ENCODE measurements at regions not wholly inside any gene's neighbourhood (a gene's known extent, or its start where the extent isn't known, plus 50 kb on each side); places are given as distances from the start of the nearest gene placed in this dataset.
"Not testable (repeated sequence)": the region's sequence is repeated elsewhere in the genome, so short reads cannot be mapped to it uniquely, and the experiment has no call there.

GRCh38 chr10:21368022-21368582 is 157.4 kb downstream of the SKIDA1 start:
- Histone ChIP-seq H3K4me1 (ENCODE audit: control insufficient read depth, insufficient read depth, low read length, poor library complexity, severe bottlenecking) (no peaks in the 10 kb centered on the region), H3K36me3 (ENCODE audit: control insufficient read depth, insufficient read depth, low read length) (no peaks in the 10 kb centered on the region), H3K9me3 (ENCODE audit: control insufficient read depth, low read length) (no peaks in the 10 kb centered on the region), H3K27ac (ENCODE audit: insufficient read depth, low read length, poor library complexity, severe bottlenecking) (no peak overlapping the region), H3K27me3 (replicated peaks; ENCODE audit: control insufficient read depth, insufficient read depth, low read length, poor library complexity, severe bottlenecking) (no peaks in the 10 kb centered on the region), H3K4me3 (ENCODE audit: insufficient read depth, low read depth, low read length, poor library complexity, severe bottlenecking) (no peak overlapping the region)
- DNase-seq = no peak

DNA sequence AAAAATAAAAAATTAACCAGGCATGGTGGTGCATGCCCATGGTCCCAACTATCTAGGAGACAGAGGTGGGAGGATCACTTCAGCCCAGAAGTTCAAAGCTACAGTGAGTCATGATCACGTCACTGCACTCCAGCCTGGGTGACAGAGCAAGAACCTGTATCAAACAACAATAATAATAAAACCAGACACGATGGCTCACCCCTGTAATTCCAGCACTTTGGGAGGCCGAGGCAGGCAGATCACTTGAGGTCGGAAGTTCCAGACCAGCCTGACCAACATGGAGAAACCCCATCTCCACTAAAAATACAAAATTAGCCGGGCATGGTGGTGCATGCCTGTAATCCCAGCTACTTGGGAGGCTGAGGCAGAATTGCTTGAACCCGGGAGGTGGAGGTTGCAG is 159.4 kb downstream of the SKIDA1 start:
- not testable (repeated sequence) for H3K4me1 ChIP-seq (ENCODE audit: control insufficient read depth, insufficient read depth, low read length, poor library complexity, severe bottlenecking); H3K27me3 ChIP-seq (replicated peaks; ENCODE audit: control insufficient read depth, insufficient read depth, low read length, poor library complexity, severe bottlenecking); H3K4me3 ChIP-seq (ENCODE audit: insufficient read depth, low read depth, low read length, poor library complexity, severe bottlenecking); H3K9me3 ChIP-seq (ENCODE audit: control insufficient read depth, low read length); H3K36me3 ChIP-seq (ENCODE audit: control insufficient read depth, insufficient read depth, low read length); H3K27ac ChIP-seq (ENCODE audit: insufficient read depth, low read length, poor library complexity, severe bottlenecking); DNase-seq

DNA sequence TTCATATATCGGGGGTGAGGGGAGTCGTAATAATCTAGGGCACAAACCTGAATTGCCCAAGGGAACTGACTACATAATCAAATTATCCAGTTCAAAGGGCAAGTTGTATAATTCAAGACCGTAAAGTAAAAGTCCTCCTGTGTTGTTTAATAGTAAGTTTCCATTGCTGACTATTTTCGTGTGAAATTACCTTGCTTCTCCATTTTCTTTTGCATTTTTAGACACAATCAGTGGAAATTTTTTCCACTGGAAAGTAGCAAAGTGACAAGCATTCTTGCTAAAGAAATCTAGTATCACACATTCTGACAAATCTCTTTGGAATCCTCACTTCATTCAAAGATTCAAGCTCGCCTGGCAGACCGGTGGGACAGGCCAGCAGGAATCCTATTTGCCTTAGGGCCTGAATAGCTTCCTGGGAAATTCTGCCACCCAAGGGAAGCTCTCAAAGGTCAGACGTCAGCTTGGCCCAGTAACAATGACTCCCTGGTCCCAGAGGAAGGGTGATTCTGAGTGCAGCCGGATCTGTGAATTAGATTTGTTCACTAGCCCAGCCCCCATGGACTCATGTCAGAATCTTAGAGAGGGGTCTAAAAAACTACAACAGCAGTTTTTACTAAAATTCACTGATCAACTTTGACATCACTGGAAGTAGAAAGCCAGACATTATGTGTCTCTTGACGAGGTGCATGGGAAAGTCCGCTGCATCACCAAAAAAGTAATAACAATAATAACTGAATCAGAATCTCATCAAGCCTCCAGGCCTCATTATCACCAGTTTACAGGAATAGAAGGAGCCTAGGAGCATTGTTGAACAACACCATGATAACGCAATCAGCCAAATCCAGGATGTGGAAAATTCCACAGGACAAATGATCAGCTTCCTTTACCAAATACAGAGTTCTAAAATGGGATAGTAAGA is 161.0 kb downstream of the SKIDA1 start:
- no peaks in the 10 kb centered on the region for H3K4me1 ChIP-seq (ENCODE audit: control insufficient read depth, insufficient read depth, low read length, poor library complexity, severe bottlenecking)

DNA sequence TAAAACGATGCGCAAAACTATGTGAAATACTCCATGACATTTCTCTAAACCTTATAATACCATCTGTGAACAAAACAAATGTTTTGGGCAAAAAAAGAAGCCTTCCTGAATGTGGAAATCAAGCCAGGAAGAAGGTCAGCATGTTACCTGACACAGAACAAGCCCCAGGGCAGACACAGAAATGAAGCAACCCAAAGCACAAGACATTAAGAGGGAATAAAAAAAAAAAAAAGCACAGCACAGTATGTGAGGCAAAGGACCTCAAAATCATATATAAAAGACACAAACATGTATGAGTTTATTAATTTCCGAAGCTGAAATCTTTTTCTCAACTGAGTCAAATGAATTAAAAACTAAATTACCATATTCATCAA is 161.8 kb downstream of the SKIDA1 start:
- no peaks in the 10 kb centered on the region for H3K4me1 ChIP-seq (ENCODE audit: control insufficient read depth, insufficient read depth, low read length, poor library complexity, severe bottlenecking)
- H3K9me3 ChIP-seq (ENCODE audit: control insufficient read depth, low read length) = no peaks in the 10 kb centered on the region
- no peak overlapping the region for H3K4me3 ChIP-seq (ENCODE audit: insufficient read depth, low read depth, low read length, poor library complexity, severe bottlenecking)
- no peak for DNase-seq
- no peaks in the 10 kb centered on the region for H3K27me3 ChIP-seq (replicated peaks; ENCODE audit: control insufficient read depth, insufficient read depth, low read length, poor library complexity, severe bottlenecking)
- H3K27ac ChIP-seq (ENCODE audit: insufficient read depth, low read length, poor library complexity, severe bottlenecking) = no peak overlapping the region
- no peaks in the 10 kb centered on the region for H3K36me3 ChIP-seq (ENCODE audit: control insufficient read depth, insufficient read depth, low read length)

More for the DNA sequence above, 161.0 kb downstream of the SKIDA1 start:
- H3K4me3 ChIP-seq (ENCODE audit: insufficient read depth, low read depth, low read length, poor library complexity, severe bottlenecking) = no peak overlapping the region
- H3K27ac ChIP-seq (ENCODE audit: insufficient read depth, low read length, poor library complexity, severe bottlenecking) = no peak overlapping the region
- DNase-seq = no peak
- no peaks in the 10 kb centered on the region for H3K27me3 ChIP-seq (replicated peaks; ENCODE audit: control insufficient read depth, insufficient read depth, low read length, poor library complexity, severe bottlenecking)
- H3K9me3 ChIP-seq (ENCODE audit: control insufficient read depth, low read length) = no peaks in the 10 kb centered on the region
- no peaks in the 10 kb centered on the region for H3K36me3 ChIP-seq (ENCODE audit: control insufficient read depth, insufficient read depth, low read length)

- H3K4me3 ChIP-seq (ENCODE audit: insufficient read depth, low read depth, low read length, poor library complexity, severe bottlenecking) = no peak overlapping the region
- no peaks in the 10 kb centered on the region for H3K9me3 ChIP-seq (ENCODE audit: control insufficient read depth, low read length)
- no peaks in the 10 kb centered on the region for H3K4me1 ChIP-seq (ENCODE audit: control insufficient read depth, insufficient read depth, low read length, poor library complexity, severe bottlenecking)
- DNase-seq = no peak
- no peaks in the 10 kb centered on the region for H3K36me3 ChIP-seq (ENCODE audit: control insufficient read depth, insufficient read depth, low read length)
- no peaks in the 10 kb centered on the region for H3K27me3 ChIP-seq (replicated peaks; ENCODE audit: control insufficient read depth, insufficient read depth, low read length, poor library complexity, severe bottlenecking)
- no peak overlapping the region for H3K27ac ChIP-seq (ENCODE audit: insufficient read depth, low read length, poor library complexity, severe bottlenecking)
Measured at GRCh38 chr10:21363092-21363730, 162.3 kb downstream of the SKIDA1 start.

GRCh38 chr10:21359202-21359601 is 166.3 kb downstream of the SKIDA1 start:
- H3K36me3 ChIP-seq (ENCODE audit: control insufficient read depth, insufficient read depth, low read length) = no peaks in the 10 kb centered on the region
- H3K27ac ChIP-seq (ENCODE audit: insufficient read depth, low read length, poor library complexity, severe bottlenecking) = no peak overlapping the region
- no peak for DNase-seq
- H3K27me3 ChIP-seq (replicated peaks; ENCODE audit: control insufficient read depth, insufficient read depth, low read length, poor library complexity, severe bottlenecking) = no peaks in the 10 kb centered on the region
- no peak overlapping the region for H3K4me3 ChIP-seq (ENCODE audit: insufficient read depth, low read depth, low read length, poor library complexity, severe bottlenecking)
- H3K4me1 ChIP-seq (ENCODE audit: control insufficient read depth, insufficient read depth, low read length, poor library complexity, severe bottlenecking) = no peaks in the 10 kb centered on the region
- no peaks in the 10 kb centered on the region for H3K9me3 ChIP-seq (ENCODE audit: control insufficient read depth, low read length)

DNA sequence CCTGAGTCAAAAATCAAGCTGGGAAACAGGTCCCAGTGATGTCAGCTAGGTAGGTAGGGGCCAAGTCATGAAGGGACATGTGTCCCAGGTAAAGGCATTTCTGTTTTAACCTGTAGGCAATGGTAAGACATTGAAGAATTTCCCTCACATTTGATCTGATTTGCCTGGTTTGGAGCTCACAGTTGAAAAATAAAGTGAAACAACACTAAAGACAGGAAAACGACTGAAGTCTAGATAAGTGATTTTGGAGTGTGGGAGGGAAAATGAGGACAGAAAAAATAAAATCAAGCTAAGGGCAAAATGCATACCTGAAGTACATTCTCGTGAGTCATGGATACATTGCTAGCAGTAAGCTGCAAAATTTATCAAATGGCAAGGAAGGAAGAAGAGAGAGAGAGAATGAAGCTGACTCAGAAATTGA is 169.9 kb downstream of the SKIDA1 start:
- H3K27ac ChIP-seq (ENCODE audit: insufficient read depth, low read length, poor library complexity, severe bottlenecking) = no peak overlapping the region
- no peaks in the 10 kb centered on the region for H3K36me3 ChIP-seq (ENCODE audit: control insufficient read depth, insufficient read depth, low read length)
- no peaks in the 10 kb centered on the region for H3K4me1 ChIP-seq (ENCODE audit: control insufficient read depth, insufficient read depth, low read length, poor library complexity, severe bottlenecking)
- H3K27me3 ChIP-seq (replicated peaks; ENCODE audit: control insufficient read depth, insufficient read depth, low read length, poor library complexity, severe bottlenecking) = peaks cover 5% of the 10 kb centered on the region
- no peak overlapping the region for H3K4me3 ChIP-seq (ENCODE audit: insufficient read depth, low read depth, low read length, poor library complexity, severe bottlenecking)
- H3K9me3 ChIP-seq (ENCODE audit: control insufficient read depth, low read length) = no peaks in the 10 kb centered on the region
- DNase-seq = no peak

DNA sequence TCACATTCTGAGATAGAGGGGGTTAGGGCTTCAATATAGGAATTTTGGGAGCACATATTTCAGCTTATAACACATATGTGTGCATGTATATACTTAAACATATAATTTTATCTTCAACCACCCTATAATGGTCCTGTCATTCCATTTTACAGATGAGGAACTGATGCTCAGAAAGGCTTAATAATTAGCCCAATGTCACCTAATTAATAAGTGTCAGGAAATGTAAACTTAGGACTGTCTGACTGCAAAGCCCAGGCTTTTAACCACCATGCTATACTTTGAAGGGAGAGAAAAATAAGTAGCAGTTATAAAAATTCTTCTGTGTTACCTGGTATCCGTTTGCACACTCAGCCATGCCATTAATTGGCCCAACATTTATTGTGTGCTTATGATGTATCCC is 172.6 kb downstream of the SKIDA1 start:
- Histone ChIP-seq H3K4me3 (ENCODE audit: insufficient read depth, low read depth, low read length, poor library complexity, severe bottlenecking) (no peak overlapping the region), H3K4me1 (ENCODE audit: control insufficient read depth, insufficient read depth, low read length, poor library complexity, severe bottlenecking) (no peaks in the 10 kb centered on the region), H3K36me3 (ENCODE audit: control insufficient read depth, insufficient read depth, low read length) (no peaks in the 10 kb centered on the region), H3K27ac (ENCODE audit: insufficient read depth, low read length, poor library complexity, severe bottlenecking) (no peak overlapping the region), H3K27me3 (replicated peaks; ENCODE audit: control insufficient read depth, insufficient read depth, low read length, poor library complexity, severe bottlenecking) (peaks cover 5% of the 10 kb centered on the region), H3K9me3 (ENCODE audit: control insufficient read depth, low read length) (no peaks in the 10 kb centered on the region)
- no peak for DNase-seq

GRCh38 chr10:21351594-21351993 is 173.9 kb downstream of the SKIDA1 start:
- H3K9me3 ChIP-seq (ENCODE audit: control insufficient read depth, low read length); H3K4me1 ChIP-seq (ENCODE audit: control insufficient read depth, insufficient read depth, low read length, poor library complexity, severe bottlenecking); DNase-seq; H3K27ac ChIP-seq (ENCODE audit: insufficient read depth, low read length, poor library complexity, severe bottlenecking); H3K36me3 ChIP-seq (ENCODE audit: control insufficient read depth, insufficient read depth, low read length); H3K27me3 ChIP-seq (replicated peaks; ENCODE audit: control insufficient read depth, insufficient read depth, low read length, poor library complexity, severe bottlenecking); H3K4me3 ChIP-seq (ENCODE audit: insufficient read depth, low read depth, low read length, poor library complexity, severe bottlenecking): not testable (repeated sequence)

- H3K4me3 ChIP-seq (ENCODE audit: insufficient read depth, low read depth, low read length, poor library complexity, severe bottlenecking) = no peak overlapping the region
- H3K27ac ChIP-seq (ENCODE audit: insufficient read depth, low read length, poor library complexity, severe bottlenecking) = no peak overlapping the region
- peaks cover 5% of the 10 kb centered on the region for H3K27me3 ChIP-seq (replicated peaks; ENCODE audit: control insufficient read depth, insufficient read depth, low read length, poor library complexity, severe bottlenecking)
- H3K4me1 ChIP-seq (ENCODE audit: control insufficient read depth, insufficient read depth, low read length, poor library complexity, severe bottlenecking) = no peaks in the 10 kb centered on the region
- no peaks in the 10 kb centered on the region for H3K36me3 ChIP-seq (ENCODE audit: control insufficient read depth, insufficient read depth, low read length)
- no peak for DNase-seq
- no peaks in the 10 kb centered on the region for H3K9me3 ChIP-seq (ENCODE audit: control insufficient read depth, low read length)
Measured at GRCh38 chr10:21349912-21350286, 175.6 kb downstream of the SKIDA1 start.
